PC-9 (cell line): ENCODE measurements at regions not wholly inside any gene's neighbourhood (a gene's known extent, or its start where the extent isn't known, plus 50 kb on each side); places are given as distances from the start of the nearest gene placed in this dataset.

Source experiments
- BruUV-seq: library from RNA; stranded (reverse); fragments of 400-500 nt; replicated peaks from 2 replicates; lab custom pipeline; 2021; lab: Mats Ljungman, UMichigan
- CTCF ChIA-PET: fragments of 300-600 bp; sonication (Branson Sonifier 250); formaldehyde crosslinking; loops from one replicate; lab custom pipeline; 2022; ENCODE audit warnings: antibody characterized with exemption; lab: Charles Lee
- POLR2A ChIA-PET: fragments of 300-600 bp; sonication (Branson Sonifier 250); formaldehyde crosslinking; loops from one replicate; lab custom pipeline; 2022; ENCODE audit warnings: antibody characterized with exemption; ENCODE audit not compliant: unreplicated experiment; lab: Charles Lee
- DNase-seq, 2 experiments: peaks; one replicate each; pipeline versions ENCODE4 v3.0.0 to v3.0.0-alpha.2; 2015 to 2022; ENCODE audit warnings: mixed read lengths in 1 of 2
- H2AFZ ChIP-seq: fragments of 200-600 bp; sonication (generic); 2 replicates; pipeline ENCODE4 v1.8.1; 2017; ENCODE audit warnings: antibody characterized with exemption
- H3F3A ChIP-seq: fragments of 200-600 bp; sonication (generic); 2 replicates; pipeline ENCODE4 v1.8.1; 2017; ENCODE audit warnings: antibody characterized with exemption, mild to moderate bottlenecking, low read depth; ENCODE audit not compliant: insufficient read depth
- H3K27ac ChIP-seq: fragments of 200-600 bp; sonication (generic); 2 replicates; pipeline ENCODE4 v1.6.1; 2016; ENCODE audit warnings: mixed run types
- H3K27me3 ChIP-seq: fragments of 200-600 bp; sonication (generic); 2 replicates; pipeline ENCODE4 v1.6.1; 2016; ENCODE audit warnings: low read depth, mixed run types; ENCODE audit not compliant: insufficient read depth
- H3K36me3 ChIP-seq: fragments of 200-600 bp; sonication (generic); 2 replicates; pipeline ENCODE4 v1.6.1; 2016; ENCODE audit warnings: low read depth, mixed run types
- H3K4me1 ChIP-seq: fragments of 200-600 bp; sonication (generic); replicated peaks from 2 replicates; pipeline ENCODE4 v1.6.1; 2016; ENCODE audit warnings: mixed run types; ENCODE audit not compliant: insufficient read depth
- H3K4me2 ChIP-seq: fragments of 200-600 bp; sonication (generic); 2 replicates; pipeline ENCODE4 v1.6.1; 2017; ENCODE audit warnings: mixed run types
- H3K4me3 ChIP-seq: fragments of 200-600 bp; sonication (generic); 2 replicates; pipeline ENCODE4 v1.6.1; 2016; ENCODE audit warnings: mixed run types
- H3K79me2 ChIP-seq: fragments of 200-600 bp; sonication (generic); 2 replicates; pipeline ENCODE4 v1.6.1; 2017; ENCODE audit warnings: low read depth, mixed run types
- H3K9me2 ChIP-seq: fragments of 200-600 bp; sonication (generic); 2 replicates; pipeline ENCODE4 v1.8.1; 2017; ENCODE audit warnings: mild to moderate bottlenecking; ENCODE audit not compliant: insufficient read depth
- H3K9me3 ChIP-seq: fragments of 200-600 bp; sonication (generic); 2 replicates; pipeline ENCODE4 v1.8.1; 2016; ENCODE audit warnings: low read depth; ENCODE audit not compliant: insufficient read depth
- H4K20me1 ChIP-seq: fragments of 200-600 bp; sonication (generic); 2 replicates; pipeline ENCODE4 v1.8.1; 2017; ENCODE audit not compliant: insufficient read depth
- CTCF ChIP-seq: fragments of 200-600 bp; sonication (generic); conservative IDR thresholded peaks from 2 replicates; pipeline ENCODE4 v1.6.1; 2017; ENCODE audit warnings: mixed run types, antibody characterized with exemption, mild to moderate bottlenecking, moderate library complexity
- EZH2 ChIP-seq: fragments of 200-600 bp; sonication (generic); IDR thresholded peaks from 2 replicates; pipeline ENCODE4 v1.8.0; 2017; ENCODE audit warnings: antibody characterized with exemption, low read depth
- intact Hi-C: fragments of 100-400 bp; cut with micrococcal nuclease; formaldehyde crosslinking; loops from one replicate; pipeline ENCODE4 v1.10.0; 2022; ENCODE audit not compliant: unreplicated experiment

DNA sequence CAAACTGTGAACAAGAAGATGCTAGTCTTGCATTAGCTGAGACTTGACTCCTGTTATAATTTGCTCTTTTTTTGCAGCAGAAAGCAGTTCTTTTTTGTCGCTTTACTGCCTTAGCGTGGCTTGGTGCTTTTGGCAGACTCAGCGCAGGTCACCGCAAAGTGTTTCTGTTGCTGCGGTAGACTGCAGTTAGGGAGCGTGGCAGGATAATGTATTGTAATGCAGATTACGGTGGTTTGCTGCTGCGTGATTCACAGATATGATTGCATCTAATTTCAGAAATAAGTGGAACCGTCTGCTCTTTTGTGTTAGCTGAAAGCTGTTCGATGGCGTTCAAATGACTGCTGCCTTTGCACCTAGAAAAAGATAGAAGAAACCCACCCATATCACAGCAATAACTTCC lies 131.6 kb upstream of the SATB2 start:
- Histone ChIP-seq H3K36me3 (no peaks in the 10 kb centered on the region), H3K79me2 (no peaks in the 10 kb centered on the region), H3K4me3 (no peak overlapping the region), H3K9me2 (no peaks in the 10 kb centered on the region), H3F3A (no peaks in the 10 kb centered on the region), H4K20me1 (no peaks in the 10 kb centered on the region), H3K9me3 (no peaks in the 10 kb centered on the region), H3K27ac (no peak overlapping the region), H3K4me1 (no peaks in the 10 kb centered on the region), H2AFZ (no peak overlapping the region), H3K27me3 (peaks cover 7% of the 10 kb centered on the region; the same call in 1 of the 2 replicates), H3K4me2 (no peak overlapping the region)
- no TSS peak for BruUV-seq
- intact Hi-C loops = no loop called here
- ChIA-PET POLR2A (no interaction called here), CTCF (interaction anchor here (0.7 kb wide), 1 partner anchor 926 kb away, joined by 5 read pairs; no protein-coding TSS in a partner anchor)
- no peak for DNase-seq
- TF ChIP-seq EZH2 (no peak), CTCF (no peak)

GRCh38 chr2:199588054-199588453 lies 130.3 kb upstream of the SATB2 start:
- intact Hi-C loops = no loop called here
- Histone ChIP-seq H3K9me3 (no peaks in the 10 kb centered on the region), H3F3A (no peaks in the 10 kb centered on the region), H3K4me3 (no peak overlapping the region), H3K4me1 (no peaks in the 10 kb centered on the region), H2AFZ (no peak overlapping the region), H4K20me1 (no peaks in the 10 kb centered on the region), H3K27ac (no peak overlapping the region), H3K4me2 (no peak overlapping the region), H3K79me2 (no peaks in the 10 kb centered on the region), H3K27me3 (peaks cover 7% of the 10 kb centered on the region; the same call in 1 of the 2 replicates), H3K36me3 (no peaks in the 10 kb centered on the region), H3K9me2 (no peaks in the 10 kb centered on the region)
- ChIA-PET POLR2A (interaction anchor here (1.0 kb wide), 1 partner anchor 107 kb away, joined by 6 read pairs; no protein-coding TSS in a partner anchor), CTCF (no interaction called here)
- no TSS peak for BruUV-seq
- DNase-seq = no peak
- TF ChIP-seq EZH2 (no peak), CTCF (no peak)

GRCh38 chr2:199586646-199587045 lies 128.9 kb upstream of the SATB2 start:
- Histone ChIP-seq H3K27me3 (peaks cover 11% of the 10 kb centered on the region; the same call in 1 of the 2 replicates), H4K20me1 (no peaks in the 10 kb centered on the region), H3K4me2 (no peak overlapping the region), H3K9me2 (no peaks in the 10 kb centered on the region), H2AFZ (no peak overlapping the region), H3K36me3 (no peaks in the 10 kb centered on the region), H3K79me2 (no peaks in the 10 kb centered on the region), H3K4me1 (no peaks in the 10 kb centered on the region), H3F3A (no peaks in the 10 kb centered on the region), H3K4me3 (no peak overlapping the region), H3K9me3 (no peaks in the 10 kb centered on the region), H3K27ac (no peak overlapping the region)
- intact Hi-C loops = no loop called here
- ChIA-PET POLR2A (no interaction called here), CTCF (no interaction called here)
- DNase-seq = no peak
- no TSS peak for BruUV-seq
- TF ChIP-seq CTCF (no peak), EZH2 (no peak)
